ENCODE measurements at regions not wholly inside any gene's neighbourhood (a gene's known extent, or its start where the extent isn't known, plus 50 kb on each side); places are given as distances from the start of the nearest gene placed in this dataset.
A peak's percentile ranks its signal among the peaks of the same experiment; 100 is the strongest.
"Not testable (repeated sequence)": the region's sequence is repeated elsewhere in the genome, so short reads cannot be mapped to it uniquely, and the experiment has no call there.

DNA sequence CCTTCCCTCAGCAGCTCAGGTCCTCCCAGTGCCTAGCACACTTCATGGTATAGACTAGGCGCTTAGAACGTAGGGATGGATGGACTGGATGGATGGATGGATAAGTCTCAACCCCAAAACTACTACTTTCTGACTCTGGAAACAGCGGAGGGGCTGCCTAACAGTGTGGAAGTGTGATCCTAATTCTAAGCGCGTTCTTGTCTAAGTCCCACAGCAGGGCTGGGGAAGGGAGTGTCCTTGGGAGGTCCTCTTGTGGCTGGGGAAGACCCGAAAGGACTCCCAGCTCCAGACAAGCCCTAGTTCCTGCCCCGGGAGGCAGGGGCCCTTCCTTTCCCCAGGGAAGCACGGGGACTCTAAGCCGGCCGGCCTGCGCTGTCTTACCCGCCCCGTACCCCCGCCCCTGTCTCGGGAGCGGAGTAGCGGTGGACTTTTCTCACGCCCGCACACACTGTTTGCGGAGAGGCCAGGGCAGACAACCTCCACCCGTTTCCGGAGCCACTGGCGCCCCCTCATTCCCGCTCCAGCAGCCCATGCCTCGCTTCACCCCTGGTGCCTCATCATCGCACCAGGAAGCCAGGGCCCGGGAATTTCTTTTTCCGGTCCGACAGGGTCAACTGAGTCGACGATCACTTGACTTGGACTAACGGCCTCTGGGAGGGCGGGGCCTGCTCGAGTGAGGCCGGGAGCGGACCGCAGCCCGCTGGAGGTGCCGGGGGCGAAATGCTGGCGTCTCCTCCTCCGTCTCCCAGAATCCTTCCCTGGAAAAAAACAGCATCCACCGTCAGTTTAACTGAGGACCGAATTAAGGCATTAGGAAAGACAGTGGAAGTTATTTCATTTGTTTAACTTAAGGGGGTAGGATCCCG, 133.3 kb downstream of the TBC1D2B start:
- DNase-seq = peak; percentile 58

DNA sequence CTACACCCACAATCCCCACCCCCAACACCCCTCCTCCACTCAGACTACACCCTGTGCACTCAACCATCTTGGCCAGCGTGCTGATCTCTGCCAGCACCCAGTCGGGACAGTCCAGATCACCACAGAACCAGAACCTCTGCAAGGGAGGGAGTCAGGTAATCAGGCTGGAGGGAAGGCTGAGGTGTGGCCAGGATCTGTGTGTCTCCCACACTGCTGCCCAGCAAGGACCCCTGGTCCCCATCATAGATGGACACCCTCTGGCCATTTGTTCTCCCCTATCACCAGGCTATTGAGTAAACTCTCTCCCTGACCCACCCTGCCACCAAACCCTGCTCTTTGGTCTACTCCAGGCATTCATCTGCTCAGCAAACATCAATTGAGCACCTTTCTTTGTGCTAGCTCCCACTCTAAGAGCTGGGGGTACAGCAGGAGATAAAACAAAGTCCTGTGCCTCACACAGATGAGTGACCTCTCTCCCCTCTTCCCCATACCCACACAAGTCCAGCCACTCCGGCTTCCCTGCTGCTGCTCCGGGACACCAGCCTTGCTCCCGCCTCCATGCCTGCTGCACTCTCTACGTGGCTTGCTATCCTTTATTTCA, 134.8 kb downstream of the TBC1D2B start:
- DNase-seq = no peak

DNA sequence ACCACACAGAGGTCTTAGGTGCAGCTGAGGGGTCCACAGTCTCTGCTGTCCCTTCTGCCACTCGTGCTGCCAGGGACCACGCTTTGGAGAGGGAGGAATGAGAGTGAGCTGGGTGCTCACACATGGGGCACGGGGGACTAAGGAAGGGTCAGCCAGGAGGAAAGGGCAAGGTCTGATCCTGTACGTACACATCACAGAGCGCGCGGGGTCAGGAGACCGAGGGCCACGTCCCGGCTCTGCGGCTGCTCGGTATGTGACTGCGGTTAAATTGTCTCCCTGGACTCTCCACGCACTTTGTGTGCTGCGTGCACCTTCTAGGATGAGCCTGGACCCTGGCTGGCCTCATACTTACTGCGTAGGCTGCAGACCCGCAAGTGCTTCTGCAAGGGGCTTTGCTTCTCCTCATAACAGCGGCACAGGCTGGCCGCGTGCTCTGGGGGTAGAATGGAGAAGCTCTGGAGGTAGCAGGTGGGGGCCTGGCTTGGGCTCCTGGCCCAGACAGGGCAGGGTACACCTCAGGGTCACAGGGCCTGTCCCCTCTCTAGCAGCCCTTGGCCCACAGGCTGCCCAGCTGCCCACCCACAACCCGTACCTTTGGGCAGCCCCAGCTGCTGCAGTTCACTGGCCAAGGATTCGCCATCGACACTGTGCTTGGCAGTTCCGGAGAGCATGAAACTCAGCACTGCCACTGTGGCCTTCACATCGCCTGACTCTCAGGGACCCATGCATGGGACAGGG, 136.3 kb downstream of the TBC1D2B start:
- DNase-seq = not testable (repeated sequence)

- no peak for DNase-seq
These were observed 137.0 kb downstream of the TBC1D2B start for GRCh38 chr15:77940381-77940947.

DNA sequence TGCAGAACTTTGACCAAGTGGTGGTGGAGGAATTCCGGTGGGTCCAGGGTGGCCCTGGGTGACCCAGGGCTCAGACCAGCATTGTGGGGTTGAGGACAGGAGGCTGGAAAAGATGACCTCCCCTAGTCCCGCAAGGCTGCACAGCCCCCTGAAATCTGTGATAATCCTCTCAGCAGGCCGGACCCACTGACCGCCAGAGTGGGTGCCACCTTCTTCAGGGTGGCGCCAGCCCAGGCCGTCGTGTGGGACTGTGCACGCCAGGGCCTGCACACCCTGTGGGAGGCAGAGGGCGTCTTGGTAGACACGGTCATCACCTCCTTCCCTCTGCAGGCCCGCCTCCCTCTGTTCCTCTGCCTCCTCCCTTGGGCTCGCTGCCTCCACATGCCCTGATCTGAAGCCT, 137.7 kb downstream of the TBC1D2B start:
- DNase-seq = no peak

DNA sequence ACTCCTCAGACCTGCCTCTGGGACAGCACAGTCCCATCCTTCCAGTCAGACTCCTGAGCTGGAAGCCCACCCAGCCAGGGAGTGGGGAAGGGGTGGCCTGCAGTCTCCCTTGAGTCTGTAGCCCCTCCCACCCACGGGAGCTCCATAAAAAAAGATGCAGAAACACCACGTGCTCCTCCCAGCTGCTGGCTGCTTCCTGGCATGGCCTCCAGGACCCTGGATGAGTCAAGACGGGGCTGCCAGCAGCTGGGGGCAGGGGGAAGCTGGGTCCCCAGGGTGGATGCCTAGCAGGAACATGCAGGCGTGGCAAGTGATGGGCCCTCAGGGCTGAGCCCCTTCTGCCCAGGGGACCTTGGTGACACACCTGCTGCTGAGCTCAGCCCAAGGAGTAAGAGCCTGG, 138.5 kb downstream of the TBC1D2B start:
- not testable (repeated sequence) for DNase-seq

DNA sequence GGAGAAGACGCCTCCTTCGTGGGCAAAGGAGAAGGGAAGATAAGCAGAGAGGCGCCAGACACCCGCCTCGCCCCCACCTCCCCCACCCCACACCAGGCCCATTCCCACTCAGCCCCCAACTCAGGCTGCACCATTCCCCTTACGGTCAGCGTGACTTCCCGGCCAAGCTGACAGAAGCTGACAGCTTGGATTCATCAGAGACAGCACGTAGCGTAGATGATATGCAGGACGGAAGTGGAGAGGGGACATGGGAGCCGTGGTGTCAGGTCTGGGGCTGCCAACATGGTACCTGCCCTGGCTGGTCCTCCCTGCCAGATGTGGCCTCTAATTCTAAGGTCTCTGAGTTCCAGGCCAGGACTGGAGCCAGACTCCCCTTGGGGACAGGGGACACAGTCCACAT, 139.0 kb downstream of the TBC1D2B start:
- DNase-seq = not testable (repeated sequence)

- DNase-seq = not testable (repeated sequence)
These were observed 140.9 kb downstream of the TBC1D2B start for GRCh38 chr15:77936567-77936966.

- not testable (repeated sequence) for DNase-seq
These were observed 143.0 kb downstream of the TBC1D2B start for GRCh38 chr15:77934516-77934915.

GRCh38 chr15:77930907-77931306, 146.6 kb downstream of the TBC1D2B start:
- not testable (repeated sequence) for DNase-seq

DNA sequence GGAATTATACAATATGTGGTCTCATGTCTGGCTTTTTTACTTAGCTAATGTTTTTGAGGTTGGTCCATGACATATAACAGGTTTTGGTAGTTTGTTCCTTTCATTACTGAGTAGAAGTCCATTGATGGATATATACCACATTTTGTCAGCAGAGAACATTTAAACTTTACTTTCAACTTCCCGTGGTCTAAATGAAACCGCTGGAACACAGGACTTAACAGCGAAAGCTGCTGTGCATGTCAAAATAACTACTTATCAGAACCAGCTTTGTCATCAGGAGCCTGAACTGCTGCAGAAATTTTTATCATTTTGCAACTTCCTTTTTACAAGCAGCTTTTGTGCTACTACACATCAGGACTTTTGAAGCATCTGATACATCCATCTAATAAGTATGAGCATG, 147.0 kb downstream of the TBC1D2B start:
- not testable (repeated sequence) for DNase-seq

- DNase-seq = not testable (repeated sequence)
These were observed 150.7 kb downstream of the TBC1D2B start for GRCh38 chr15:77926789-77927188.

- not testable (repeated sequence) for DNase-seq
These were observed 151.2 kb downstream of the TBC1D2B start for GRCh38 chr15:77926296-77926695.

DNA sequence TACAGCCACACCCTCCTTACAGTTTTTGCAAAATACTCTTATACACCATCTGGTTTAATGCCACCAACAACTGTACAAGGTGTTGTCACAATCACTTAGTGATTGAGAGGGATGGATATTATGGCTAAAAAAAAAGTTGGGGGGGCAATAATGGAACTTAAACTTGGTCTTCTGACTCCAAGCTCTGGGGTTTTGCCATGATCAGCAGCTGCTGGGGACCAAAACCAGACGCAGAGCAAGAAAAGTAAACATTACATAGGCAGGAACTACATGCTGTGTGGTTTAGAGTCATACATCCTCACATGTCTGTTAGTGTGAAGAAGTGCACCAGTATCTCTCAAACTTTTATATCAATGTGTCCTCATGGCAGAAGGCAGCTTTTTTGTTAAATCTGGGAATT, 152.4 kb downstream of the TBC1D2B start:
- not testable (repeated sequence) for DNase-seq

DNA sequence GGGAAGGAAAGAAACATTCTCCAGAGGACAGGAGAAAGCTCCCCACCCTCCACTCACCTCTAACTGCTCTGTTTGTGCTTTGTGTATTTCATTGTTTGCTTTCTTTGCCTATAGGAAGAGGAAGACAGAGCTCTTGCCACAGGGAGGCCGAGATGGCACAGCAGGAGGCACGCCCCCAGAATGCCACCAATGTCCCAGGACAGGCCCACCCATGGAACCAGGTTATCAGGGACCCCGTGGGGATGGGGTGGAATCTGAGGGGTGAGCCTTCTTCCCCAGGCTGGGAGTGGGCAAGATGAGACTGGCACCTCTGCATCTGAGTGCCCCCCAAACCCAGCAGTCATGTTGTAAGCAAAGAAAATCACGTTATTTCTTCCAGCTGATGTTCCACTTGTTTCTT, 155.8 kb downstream of the TBC1D2B start:
- no peak for DNase-seq

DNA sequence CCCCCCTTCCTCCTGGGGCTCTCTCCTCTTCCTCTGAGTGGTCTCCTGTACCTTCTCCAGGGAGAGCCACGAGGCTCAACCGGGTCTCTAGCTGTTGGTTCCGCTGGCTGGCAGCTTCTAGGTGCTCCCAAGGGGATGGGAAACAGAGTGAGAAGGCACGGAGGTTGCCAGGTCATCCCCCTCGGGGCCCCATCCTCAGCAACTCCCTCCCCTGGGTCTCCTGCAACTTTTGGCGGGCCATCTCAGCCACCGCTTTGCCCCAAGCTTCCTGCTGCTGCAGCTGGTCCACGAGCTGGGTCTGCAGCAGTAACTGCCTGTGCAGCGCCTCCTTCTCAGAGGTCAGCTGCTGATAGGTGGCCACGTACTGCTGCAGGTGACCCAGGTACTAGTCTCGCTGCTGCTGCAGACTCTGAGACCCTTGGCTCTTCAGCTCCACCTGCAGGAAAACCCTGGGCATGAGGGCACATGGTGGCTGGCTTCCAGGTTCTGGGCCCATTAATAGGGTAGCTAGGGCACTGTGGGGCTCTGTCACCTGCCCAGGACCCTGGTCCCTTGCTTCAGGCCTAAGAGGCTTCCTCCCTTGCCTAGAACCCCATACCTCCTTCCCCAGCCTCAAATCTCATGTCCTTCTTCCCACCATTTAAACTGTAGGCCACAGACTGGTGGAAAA, 160.4 kb downstream of the TBC1D2B start:
- not testable (repeated sequence) for DNase-seq

- not testable (repeated sequence) for DNase-seq
These were observed 161.6 kb downstream of the TBC1D2B start for GRCh38 chr15:77915961-77916330.

- DNase-seq = no peak
These were observed 162.1 kb downstream of the TBC1D2B start for GRCh38 chr15:77915261-77915960.

DNA sequence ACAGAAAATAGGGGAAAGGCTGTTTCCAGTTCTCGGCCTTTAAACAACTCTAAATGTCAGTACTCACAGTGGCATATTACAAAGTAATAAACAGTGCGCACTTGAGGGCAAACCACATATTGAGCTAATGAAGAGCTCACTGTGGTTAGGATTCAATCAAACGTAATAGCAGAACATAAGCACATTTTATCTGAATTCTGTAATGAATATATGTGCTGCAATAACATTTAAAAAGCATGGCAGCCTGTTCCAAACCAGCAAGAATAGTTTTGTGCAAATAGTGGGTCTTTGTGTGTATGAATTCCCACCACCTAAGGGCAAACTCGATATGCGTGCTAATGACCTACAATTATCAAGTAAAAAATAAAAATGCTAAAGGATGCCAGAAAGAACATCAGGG, 163.0 kb downstream of the TBC1D2B start:
- not testable (repeated sequence) for DNase-seq

DNA sequence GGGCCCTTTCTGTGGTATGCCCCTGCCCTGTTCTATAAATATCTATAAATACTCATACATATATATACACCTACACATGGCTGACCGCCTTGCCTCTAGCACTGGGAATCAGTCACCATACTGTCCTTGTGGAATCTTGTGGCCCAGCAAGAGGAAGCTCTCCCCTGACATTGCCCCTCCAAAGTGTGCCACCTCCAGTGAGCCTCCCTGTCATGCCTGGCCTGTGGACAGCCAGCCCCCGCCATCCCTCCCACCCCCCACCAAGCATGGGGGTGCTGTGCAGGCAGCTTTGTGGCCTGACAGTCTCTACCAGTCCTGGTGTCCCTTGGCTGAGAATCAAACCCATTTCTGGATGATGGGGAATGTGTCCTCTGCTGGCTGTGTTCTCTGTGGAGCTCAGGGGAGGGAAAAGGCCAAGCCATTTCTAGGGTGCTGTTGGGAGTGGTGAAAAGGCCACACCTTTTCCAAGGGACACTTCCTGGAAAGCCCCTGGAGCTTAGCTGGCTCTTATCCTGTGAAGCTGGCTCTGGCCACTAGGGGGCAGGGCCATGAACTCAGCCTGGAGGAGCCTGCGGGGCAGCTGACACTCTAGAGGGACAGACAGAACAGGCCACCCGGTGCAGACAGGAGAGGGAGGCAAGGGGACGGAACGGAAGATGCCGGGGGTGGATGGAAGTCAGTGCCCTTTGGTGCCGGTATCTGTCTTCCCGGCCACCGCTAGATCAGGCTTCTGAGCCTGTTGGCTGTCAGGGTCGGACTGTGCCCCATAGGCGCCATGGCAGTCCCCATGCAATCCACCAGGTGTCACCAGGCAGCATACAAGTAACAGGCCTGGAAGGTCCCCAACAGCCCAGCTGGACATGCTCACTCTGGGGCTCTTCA, 167.2 kb downstream of the TBC1D2B start:
- peak; percentile 80 for DNase-seq
